H1 (cell line): ENCODE measurements at regions not wholly inside any gene's neighbourhood (a gene's known extent, or its start where the extent isn't known, plus 50 kb on each side); places are given as distances from the start of the nearest gene placed in this dataset.

ENCODE experiments used
- CEBPB ChIP-seq: IDR thresholded peaks from 2 replicates; pipeline ENCODE4 v1.6.1; 2012; ENCODE audit warnings: low read depth, low read length
- CTBP2 ChIP-seq: IDR thresholded peaks from 2 replicates; pipeline ENCODE4 v1.7.0; 2011; ENCODE audit warnings: borderline replicate concordance, mild to moderate bottlenecking, moderate library complexity, mixed read lengths, low read length; ENCODE audit not compliant: insufficient read depth, insufficient read length
- EZH2 ChIP-seq: fragments of 200-600 bp; sonication (generic); IDR thresholded peaks from 2 replicates; pipeline ENCODE4 v1.7.1; 2012; ENCODE audit warnings: low read depth, mild to moderate bottlenecking, moderate library complexity, low read length, inconsistent platforms; ENCODE audit not compliant: severe bottlenecking
- POLR2AphosphoS5 ChIP-seq: IDR thresholded peaks from 2 replicates; pipeline ENCODE4 v1.6.1; 2011; ENCODE audit warnings: low read depth, low read length
- SUZ12 ChIP-seq: fragments of 200-600 bp; sonication (generic); IDR thresholded peaks from 2 replicates; pipeline ENCODE4 v1.6.1; 2012; ENCODE audit warnings: mild to moderate bottlenecking, inconsistent platforms, low read length, moderate library complexity, mixed read lengths
- TF ChIP-seq, protein P1 (sequence below): IDR thresholded peaks from 2 replicates; pipeline ENCODE4 v1.6.1; 2011; ENCODE audit warnings: low read depth, mild to moderate bottlenecking, low read length; ENCODE audit not compliant: insufficient read depth

DNA sequence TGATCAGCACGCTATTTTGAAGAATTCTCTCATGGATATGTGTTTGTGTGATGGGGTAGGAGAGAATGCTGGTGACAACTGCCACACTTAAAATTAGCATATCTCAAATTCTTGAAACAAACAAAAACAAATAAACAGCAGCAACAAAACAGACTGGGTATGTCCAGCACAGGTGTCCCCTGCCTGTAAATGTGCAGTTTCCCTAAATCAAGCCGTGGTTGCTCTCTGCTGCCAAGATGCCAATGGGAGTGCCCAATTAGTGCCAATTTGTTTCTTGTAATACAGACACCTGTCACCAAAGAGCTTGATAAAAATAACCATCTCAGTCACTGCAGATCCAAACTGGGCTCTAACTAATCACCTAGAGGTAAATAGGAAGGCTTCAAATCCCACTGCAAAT, 144.2 kb upstream of the SMARCA2 start (continued):
- TF ChIP-seq, protein P1, sequence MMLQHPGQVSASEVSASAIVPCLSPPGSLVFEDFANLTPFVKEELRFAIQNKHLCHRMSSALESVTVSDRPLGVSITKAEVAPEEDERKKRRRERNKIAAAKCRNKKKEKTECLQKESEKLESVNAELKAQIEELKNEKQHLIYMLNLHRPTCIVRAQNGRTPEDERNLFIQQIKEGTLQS, result no peak
- TF ChIP-seq CEBPB (no peak), SUZ12 (no peak), EZH2 (no peak), POLR2AphosphoS5 (no peak), CTBP2 (no peak)
